HEK293 (cell line): ENCODE measurements at regions not wholly inside any gene's neighbourhood (a gene's known extent, or its start where the extent isn't known, plus 50 kb on each side); places are given as distances from the start of the nearest gene placed in this dataset.

Experiments used
- ZFP69B ChIP-seq: fragments of 450-650 bp; formaldehyde crosslinking; IDR thresholded peaks from 2 replicates; pipeline ENCODE4 v1.5.1; 2016; ENCODE audit warnings: missing biosample characterization, missing genetic modification characterization
- ZNF366 ChIP-seq: fragments of 450-650 bp; formaldehyde crosslinking; conservative IDR thresholded peaks from 2 replicates; pipeline ENCODE4 v1.5.1; 2016; ENCODE audit warnings: missing biosample characterization, missing genetic modification characterization
- ZNF561 ChIP-seq: fragments of 450-650 bp; IDR thresholded peaks from 2 replicates; pipeline ENCODE4 v1.5.1; 2018; ENCODE audit warnings: missing biosample characterization, missing genetic modification characterization, borderline replicate concordance
- ZNF670 ChIP-seq: fragments of 450-650 bp; formaldehyde crosslinking; IDR thresholded peaks from 2 replicates; pipeline ENCODE4 v1.5.1; 2016; ENCODE audit warnings: missing biosample characterization, missing genetic modification characterization, low read depth
- ZNF701 ChIP-seq: fragments of 450-650 bp; formaldehyde crosslinking; IDR thresholded peaks from 2 replicates; pipeline ENCODE4 v1.5.1; 2016; ENCODE audit warnings: missing biosample characterization, missing genetic modification characterization
- TF ChIP-seq, protein P1 (sequence below): fragments of 450-650 bp; formaldehyde crosslinking; IDR thresholded peaks from 2 replicates; pipeline ENCODE4 v1.5.1; 2016; ENCODE audit warnings: missing biosample characterization, missing genetic modification characterization
- TF ChIP-seq, protein P2 (sequence below): sonication (generic); formaldehyde crosslinking; IDR thresholded peaks from 2 replicates; pipeline ENCODE4 v1.8.1; 2022; ENCODE audit warnings: mild to moderate bottlenecking, moderate library complexity, missing genetic modification reagents

DNA sequence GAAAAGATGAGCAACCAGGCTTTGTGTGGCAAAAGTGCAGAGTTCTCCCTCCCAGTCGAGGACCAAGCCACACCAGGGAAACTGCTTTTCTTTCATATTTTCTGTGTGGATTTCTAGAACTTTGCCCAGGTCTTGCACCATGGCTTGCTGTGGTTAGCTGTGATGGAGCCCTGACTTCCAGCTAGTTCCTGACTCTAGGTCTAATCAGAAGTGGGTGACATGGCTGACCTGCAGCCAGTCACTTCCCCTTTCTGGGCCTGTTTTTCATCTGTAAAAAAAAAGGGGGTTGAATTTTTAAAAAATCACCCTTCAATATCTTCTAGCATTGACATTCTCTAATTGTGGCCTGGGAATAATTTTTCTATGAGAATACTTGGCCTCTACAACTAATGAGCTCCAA lies 491.2 kb upstream of the USP24 start:
- TF ChIP-seq, protein P1, sequence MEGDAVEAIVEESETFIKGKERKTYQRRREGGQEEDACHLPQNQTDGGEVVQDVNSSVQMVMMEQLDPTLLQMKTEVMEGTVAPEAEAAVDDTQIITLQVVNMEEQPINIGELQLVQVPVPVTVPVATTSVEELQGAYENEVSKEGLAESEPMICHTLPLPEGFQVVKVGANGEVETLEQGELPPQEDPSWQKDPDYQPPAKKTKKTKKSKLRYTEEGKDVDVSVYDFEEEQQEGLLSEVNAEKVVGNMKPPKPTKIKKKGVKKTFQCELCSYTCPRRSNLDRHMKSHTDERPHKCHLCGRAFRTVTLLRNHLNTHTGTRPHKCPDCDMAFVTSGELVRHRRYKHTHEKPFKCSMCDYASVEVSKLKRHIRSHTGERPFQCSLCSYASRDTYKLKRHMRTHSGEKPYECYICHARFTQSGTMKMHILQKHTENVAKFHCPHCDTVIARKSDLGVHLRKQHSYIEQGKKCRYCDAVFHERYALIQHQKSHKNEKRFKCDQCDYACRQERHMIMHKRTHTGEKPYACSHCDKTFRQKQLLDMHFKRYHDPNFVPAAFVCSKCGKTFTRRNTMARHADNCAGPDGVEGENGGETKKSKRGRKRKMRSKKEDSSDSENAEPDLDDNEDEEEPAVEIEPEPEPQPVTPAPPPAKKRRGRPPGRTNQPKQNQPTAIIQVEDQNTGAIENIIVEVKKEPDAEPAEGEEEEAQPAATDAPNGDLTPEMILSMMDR, result no peak
- no peak for TF ChIP-seq ZNF561 (tag by site-specific recombination)
- TF ChIP-seq ZNF366, result no peak
- no peak for TF ChIP-seq ZNF670 (tag by site-specific recombination)
- TF ChIP-seq, protein P2, sequence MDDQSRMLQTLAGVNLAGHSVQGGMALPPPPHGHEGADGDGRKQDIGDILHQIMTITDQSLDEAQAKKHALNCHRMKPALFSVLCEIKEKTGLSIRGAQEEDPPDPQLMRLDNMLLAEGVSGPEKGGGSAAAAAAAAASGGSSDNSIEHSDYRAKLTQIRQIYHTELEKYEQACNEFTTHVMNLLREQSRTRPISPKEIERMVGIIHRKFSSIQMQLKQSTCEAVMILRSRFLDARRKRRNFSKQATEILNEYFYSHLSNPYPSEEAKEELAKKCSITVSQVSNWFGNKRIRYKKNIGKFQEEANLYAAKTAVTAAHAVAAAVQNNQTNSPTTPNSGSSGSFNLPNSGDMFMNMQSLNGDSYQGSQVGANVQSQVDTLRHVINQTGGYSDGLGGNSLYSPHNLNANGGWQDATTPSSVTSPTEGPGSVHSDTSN (CRISPR knock-in tag), result no peak
- no peak for TF ChIP-seq ZFP69B (tag by site-specific recombination)
- TF ChIP-seq ZNF701 (tag by site-specific recombination), result no peak
